ENCODE measurements at regions not wholly inside any gene's neighbourhood (a gene's known extent, or its start where the extent isn't known, plus 50 kb on each side); places are given as distances from the start of the nearest gene placed in this dataset.

DNA sequence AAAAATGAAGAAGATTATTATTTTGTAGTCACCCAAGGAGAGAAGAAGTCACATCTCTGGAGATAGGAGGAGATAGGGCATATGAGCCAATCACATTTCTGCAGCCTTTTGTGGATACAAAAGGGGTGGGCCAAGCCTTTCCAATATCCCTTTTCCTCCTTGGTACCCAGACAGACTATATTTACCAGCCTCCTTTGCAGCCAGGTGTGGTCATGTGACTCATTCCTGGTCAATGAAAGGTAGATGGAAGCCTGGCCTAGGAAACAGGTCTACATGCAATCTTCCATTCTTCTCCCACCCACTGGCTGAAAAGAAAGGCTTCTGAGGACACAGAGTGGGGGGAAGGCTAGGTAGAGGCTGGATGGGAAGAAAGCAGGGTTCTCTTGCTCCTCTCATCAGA is 58.1 kb upstream of the ERG start:
- no peak for DNase-seq (ENCODE audit: low read depth)

DNA sequence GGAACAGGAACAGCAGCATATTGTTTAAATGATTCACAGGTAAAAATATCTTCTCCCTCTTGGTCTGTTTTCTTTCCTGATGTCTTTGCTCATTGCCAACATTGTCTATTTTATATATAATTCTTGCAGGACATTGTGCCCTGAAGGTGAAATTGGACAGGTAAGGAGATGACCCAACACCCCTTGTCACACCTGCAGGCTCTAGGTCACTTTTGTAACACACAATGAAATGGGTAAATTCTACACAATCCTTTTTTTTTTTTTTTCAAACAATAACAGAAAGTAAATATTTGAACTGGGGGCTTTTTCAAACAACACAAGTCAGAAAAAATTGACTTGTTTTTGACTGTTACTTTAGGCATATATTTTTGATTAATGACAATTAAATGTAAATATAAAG is 62.9 kb upstream of the ERG start:
- DNase-seq (ENCODE audit: low read depth) = no peak

DNA sequence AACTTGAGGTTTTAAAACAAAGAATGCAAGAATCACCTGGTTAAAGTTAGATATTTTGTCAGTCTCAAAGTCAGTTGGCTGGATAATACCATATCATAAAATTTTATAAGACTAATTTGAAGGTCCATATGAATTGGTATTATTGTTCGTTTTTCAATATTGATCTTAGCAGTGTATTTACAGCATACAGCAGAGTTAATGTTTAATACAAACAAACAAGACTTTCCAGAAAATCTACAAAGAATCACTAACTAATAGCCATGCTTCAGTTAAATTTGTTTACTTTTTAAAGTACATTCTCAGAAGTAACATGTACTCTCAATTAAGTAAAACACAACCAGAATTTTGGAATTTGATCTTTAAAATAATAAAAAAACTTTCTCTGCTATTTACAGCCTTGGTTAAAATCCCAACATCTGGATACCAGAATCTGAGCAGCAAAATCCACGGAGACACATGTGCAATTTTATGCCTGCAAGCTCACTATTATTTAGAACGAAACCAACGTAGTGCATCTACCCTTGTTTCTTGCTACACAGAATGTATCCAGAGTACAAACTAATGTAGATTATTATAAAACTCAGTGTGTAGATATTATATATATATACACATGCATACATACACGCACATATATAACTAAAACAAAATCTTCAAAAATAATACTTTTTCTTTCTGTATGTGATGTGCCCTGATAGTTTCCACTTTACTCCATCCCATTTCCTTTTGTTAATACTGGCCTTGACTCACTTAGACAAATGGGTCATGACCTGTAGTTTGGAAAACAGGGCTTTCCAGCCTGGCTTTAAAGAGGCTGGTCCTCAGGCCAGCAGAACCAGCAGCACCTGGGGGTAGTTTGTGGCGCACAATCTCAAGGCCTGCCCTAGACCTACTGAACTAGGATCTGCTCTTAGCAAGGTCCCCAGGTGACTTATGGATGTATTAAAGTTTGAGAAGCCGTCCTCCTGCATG is 63.6 kb upstream of the ERG start:
- DNase-seq (ENCODE audit: low read depth) = no peak

DNA sequence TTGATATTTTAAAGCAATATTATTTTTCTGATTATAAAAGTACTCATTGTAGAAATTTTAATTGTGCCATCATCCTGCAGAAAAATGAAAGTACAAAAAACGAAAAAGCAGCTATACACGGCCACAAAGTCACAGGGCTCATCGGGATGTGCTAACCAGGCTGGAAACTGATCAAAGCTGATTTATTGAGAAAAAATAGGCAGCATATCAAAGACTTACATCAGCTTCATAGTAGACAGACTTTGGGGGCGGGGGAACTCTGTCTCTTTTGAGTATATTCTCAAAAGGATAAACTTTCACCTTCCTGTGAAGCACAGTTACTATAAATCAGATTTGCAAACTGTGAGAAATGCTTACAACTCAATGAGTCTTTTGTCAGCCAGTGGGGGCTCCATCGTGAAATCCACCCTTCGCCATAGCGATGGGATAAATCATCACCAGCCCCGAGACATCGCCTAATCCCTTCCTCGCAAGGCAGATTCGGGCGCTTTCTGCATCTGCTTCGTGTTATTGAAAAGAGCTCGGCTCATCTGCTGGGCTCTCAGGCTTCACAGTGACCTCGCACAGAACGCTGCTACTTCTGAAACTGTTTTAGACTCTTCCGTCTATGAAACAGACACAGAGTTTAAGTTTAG is 69.2 kb upstream of the ERG start:
- DNase-seq (ENCODE audit: low read depth) = no peak

DNA sequence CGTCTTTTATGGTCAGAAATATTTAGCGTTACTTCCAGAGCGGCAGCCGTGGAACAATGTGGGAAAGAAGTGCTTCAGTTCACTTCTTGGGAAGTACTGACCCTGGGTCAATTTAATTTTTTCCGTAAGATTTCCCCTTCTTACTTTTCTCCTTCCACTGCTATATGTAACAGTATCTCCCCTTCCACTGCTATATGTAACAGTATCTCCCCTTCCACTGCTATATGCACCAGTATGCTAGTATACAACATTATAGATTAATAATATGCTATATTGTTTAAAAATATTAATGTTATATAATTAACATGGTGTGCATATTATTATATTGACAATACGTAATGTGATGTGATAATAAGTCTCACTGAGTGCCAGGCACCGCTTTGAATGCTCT is 69.7 kb upstream of the ERG start:
- no peak for DNase-seq (ENCODE audit: low read depth)

DNA sequence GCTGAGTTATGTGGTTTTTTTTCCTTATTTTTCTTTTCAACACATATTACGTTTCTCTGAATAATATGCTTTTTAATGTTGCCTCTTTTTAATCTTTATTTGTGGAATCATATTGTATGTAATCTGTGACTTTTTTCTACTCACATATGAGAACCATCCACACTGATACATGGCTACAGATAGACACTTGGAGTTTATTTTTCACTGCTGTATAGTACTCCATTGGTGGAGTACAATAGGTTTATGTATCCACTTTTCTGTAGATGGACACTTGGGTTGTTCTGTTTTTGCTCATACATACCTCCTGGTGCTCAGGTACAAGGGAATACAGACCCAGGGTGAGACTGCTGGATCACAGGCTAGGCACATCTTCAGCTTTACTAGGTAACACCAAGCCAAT is 71.5 kb upstream of the ERG start:
- no peak for DNase-seq (ENCODE audit: low read depth)

DNA sequence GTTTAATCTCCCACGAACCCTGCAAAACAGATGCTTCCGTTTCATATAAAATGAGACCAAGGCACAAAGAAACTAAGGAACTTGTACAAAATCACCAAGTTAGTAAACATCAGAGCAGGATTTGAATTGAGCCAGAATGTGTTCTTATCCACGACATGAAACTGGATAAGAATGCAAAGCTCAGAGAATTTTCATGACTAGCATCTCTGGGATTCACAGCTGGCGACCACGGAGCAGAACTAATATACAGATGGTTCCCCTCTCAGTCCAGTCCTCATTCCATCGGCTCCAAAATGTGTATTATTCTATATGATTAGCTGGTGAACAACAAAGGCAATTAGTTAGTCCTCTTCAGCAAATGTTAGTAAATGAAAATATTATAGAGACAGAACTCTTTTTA is 72.3 kb upstream of the ERG start:
- DNase-seq (ENCODE audit: low read depth) = no peak

DNA sequence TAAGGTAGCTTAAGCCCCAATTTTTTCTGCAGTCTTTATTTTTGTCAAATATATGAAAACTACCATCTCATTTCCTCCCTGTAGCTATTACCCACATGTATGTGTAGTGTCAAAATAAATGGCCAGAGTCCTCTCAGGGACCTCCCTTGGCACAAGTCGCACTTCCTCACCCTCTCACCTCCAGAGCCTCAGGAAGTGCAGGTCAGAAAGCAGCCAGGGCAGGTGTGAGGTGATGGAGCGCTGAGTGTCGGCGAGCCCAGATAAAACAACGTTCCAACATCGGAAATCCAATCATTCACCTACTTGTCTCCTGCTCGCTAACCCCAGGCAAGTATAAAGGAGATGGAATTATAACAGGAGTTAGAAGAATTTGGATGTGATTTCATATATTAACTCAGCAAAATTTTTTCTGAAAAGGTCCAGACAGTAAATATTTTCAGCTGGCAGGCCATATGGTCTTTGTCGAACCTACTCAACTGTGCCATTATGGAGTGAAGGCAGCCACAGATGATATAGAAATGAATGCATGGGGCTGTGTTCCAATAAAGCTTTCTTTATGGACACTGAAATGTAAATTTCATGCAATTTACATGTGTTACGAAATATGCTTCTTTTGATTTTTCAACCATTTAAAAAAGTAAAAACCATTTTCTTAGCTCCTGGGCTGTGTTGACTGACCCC is 76.8 kb upstream of the ERG start:
- DNase-seq (ENCODE audit: low read depth) = no peak

DNA sequence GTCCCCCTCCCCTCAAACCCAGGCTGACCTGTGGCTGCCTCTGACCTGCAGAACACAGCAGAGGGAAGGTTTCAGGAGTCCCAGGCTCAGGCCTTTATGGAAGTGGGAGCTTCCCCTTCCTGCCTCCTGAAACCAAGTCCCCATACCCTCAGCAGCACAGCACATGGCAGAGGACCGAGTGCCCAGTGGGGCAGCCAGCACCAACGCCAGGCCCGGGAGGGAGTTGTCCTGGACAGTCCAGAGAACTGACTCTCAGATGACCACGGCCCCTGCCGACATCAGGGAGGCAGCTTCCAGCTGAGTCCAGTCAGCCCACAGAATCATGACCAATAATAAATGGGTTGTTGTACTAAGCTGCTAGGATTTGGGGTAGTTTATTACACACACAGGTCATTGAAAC is 79.6 kb upstream of the ERG start:
- DNase-seq (ENCODE audit: low read depth) = no peak

DNA sequence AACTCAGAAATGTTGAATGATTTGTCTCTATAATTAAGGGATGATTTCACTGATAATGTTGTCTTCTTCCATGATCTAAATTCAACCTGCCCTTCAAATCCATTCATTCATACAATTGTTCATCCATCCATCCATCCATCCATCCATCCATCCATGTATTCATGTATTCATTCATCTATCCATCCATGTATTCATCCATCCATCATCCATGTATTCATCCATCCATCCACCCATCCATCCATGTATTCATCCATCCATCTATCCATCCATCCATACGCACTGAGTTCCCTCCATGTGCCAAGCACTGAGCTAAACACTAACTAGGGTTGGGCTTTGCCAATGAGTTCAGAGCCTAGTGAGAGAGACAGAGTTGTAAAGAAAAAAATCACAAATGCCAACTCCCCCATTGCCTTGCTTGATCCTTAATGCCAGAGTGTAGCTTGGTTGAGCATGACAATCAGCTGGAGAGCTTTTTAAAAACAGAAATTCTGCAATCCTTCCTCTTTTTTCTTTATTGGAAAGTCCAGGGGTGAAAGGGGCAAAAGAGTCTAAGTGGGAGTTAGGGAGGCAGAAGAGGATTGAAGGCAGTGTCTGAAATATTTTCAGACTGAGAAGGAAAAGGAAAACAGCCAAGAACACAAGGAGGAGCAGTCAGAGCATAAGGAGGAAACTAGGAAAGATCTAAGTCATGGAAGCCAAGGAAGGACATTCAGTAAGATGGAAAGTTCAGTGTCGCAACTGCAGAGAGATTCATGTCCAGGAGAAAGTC is 92.4 kb upstream of the ERG start:
- DNase-seq (ENCODE audit: low read depth) = no peak

DNA sequence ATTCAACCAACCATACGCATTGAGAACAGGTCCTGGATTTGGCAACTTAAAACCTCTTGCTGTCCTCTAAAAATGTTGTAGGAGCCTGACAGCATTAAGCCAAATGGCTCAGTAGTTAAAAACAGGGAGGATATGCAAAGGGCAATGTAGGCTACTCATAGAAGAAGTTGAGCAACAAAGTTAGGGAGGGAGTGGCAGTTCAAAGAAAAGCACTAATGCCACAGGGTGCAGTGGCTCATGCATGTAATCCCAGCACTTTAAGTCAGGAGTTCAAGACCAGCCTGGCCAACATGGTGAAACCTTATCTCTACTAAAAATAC is 92.9 kb upstream of the ERG start:
- DNase-seq (ENCODE audit: low read depth) = no peak

DNA sequence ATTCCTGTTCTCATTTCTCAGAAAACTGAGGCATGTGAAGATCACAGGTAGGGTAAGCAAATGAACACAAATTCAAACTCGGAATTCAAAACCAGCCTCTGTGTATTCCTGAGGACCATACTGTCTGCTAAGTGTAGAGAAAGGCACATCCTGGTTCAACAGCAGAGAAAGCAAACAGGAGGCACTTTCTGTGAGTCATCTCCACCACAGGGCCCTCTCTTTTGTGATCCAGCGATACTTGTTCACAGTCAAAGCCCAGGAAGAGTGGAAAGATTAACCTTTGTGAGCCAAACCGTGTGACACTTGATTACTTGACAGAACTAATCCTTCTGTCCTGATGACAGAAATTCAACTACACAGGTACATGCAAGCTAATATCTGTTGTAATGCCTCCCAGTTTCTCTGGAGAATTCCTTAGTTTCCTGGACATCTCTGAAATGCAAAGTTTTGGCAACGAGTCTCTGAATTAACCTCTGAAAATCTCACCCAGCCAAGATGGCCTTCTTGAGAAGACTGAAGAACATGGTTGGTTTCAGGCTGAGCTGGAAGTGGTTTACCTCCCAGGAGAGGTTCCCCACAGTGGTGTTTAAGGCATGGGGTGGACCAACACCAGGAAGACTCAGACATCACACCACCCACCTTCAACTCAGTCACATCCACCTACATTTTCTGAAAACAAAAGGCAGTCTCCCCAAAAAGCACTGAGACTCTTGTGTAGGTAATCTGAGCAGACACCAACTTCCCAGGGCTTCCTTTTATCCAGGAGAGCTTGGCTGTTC is 98.2 kb upstream of the ERG start:
- DNase-seq (ENCODE audit: low read depth) = no peak

DNA sequence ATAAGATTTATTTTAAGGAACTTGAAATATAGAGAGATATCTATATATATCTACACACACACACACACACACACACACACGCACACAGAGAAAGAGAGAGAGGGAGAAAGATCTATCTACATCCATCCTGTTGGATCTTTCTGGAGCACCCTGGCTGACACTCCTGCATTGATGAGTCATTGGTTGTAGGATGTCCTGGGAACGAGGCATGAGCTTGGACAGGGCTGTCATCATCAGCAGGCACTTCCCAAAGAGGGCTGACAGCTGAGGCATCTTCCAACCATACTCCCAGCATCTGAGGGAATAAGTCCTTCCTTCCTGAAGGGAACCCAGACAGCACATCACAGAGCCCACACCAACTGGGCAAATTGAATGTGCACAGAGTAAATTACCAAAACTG is 99.1 kb upstream of the ERG start:
- DNase-seq (ENCODE audit: low read depth) = no peak

DNA sequence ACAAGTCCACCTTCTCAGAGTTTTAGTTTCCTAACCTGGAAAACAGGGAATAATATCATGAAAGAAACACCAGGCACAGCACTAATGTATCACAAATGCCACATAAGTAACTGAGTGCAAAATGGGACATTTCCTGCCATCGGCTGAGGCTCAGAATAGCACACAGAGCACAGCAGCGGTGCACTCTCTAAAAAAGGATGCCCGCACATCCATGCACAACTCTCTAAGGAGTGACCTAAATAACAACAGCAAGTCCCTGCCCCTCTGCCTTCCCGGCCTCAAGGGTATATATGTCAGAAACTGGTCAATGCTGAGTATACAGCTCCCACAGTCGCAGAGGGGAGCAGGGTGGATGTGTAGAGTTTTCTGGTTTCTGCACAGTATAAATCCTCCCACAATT is 100.1 kb upstream of the ERG start:
- DNase-seq (ENCODE audit: low read depth) = no peak

DNA sequence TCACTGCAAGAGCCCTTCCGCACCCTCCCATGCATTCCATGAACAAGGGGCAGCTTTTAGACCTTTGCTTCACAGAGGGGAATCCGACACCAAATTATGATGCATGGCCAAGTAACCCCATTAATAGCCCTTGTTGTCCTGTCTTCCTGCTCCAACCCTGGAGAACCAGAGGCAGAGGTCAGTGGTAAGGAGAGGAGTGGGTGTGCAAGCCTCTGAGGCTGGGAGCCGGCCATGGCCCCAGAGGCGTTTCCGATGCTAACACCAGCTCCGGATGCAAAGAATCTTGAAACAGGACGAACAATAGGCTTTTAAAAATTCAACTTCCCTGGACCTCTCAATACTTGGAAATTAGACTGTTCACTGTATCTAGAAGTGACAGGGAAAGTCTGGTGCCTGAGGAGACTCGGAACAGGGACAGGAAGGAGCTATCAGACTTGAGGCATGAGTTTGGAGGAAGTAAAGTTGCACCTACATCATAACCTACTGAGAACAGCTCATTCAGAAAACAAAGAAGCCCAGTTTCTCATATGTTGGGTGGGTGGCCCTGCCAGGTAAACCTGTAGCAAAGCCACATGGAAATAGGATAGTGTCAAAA is 101.2 kb upstream of the ERG start:
- DNase-seq (ENCODE audit: low read depth) = no peak

DNA sequence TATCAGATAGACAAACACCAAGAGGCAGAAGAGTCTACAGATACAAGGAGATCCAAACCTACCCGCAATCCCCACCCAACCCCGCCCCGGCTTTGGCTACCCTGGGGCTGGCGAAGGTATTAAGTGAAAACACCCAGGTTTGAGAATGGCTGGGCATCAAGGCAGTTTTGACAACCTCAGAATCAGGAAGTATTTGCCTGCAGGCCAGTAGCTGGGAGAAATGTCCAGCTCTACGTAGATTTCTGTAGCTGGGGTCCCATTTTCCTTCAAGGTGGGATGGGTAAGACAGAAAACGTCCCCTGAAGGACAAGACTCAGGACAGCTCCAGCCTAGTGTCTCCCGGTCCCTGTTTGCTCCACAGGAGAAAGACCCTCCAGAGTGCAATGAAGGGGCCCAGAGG is 101.8 kb upstream of the ERG start:
- no peak for DNase-seq (ENCODE audit: low read depth)

DNA sequence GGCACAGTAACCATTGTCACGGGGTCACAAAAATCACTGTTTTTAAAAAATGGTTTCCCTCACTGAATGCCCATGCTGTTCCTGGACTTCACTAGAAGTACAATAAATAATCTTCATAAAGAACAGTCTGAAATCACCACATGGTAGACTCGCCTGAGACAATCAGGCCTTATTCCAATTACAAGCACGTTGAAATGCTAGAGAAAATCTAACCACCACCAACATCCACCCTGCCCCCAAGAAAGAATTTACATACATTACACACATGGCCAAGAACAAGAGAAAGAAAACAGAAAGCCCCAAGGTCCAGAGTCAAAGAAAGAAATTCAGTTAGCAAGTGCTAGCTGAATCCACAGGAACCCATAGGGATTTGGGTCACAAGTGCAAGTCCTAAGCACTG is 107.0 kb upstream of the ERG start:
- no peak for DNase-seq (ENCODE audit: low read depth)

DNA sequence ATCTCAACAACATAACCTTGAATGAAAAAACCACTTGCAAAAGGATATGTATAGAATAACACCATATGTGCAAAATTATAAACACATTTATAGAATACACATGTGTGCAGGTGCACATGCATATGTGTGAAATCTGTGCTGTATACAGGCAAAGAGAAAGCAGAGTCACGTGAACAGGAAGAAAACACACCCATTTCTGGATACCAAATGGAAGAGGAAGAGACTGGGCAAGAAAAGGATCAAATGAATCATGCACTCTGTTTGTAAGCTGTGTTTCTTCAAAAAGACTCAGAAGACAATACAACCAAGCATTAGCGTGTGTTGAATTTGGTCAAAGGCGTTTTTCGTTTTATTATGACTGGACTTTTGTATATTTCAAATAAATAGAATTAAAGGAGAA is 111.3 kb upstream of the ERG start:
- DNase-seq (ENCODE audit: low read depth) = no peak

DNA sequence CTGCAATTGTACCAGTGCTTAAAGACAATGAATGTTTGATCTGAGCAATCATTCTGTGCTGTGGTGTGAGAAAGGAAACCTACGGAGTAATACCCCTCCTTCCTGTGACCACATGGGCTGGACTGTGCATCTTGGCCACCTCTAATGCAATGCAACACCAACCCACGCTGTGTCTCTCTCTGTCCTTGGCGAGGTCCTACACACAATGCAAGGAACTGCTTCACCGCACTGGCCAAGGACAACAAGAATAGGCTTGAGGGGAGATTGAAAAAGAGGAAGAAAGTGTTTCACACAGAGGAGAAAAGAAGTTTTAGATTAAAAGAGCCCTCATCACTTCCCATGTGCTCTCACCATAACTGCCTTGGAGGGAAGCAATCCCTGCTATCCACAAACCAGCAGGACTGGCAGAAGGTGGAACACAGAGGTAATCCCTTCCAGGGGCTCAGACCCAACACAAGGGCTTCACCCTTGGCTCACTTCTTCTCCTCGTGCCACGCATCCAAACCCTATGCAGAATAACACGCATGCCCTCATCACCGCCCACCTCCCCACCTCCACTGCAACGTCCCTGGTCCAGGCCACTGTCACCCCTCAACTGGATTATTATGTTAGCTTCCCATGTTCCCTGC is 112.5 kb upstream of the ERG start:
- DNase-seq (ENCODE audit: low read depth) = no peak

DNA sequence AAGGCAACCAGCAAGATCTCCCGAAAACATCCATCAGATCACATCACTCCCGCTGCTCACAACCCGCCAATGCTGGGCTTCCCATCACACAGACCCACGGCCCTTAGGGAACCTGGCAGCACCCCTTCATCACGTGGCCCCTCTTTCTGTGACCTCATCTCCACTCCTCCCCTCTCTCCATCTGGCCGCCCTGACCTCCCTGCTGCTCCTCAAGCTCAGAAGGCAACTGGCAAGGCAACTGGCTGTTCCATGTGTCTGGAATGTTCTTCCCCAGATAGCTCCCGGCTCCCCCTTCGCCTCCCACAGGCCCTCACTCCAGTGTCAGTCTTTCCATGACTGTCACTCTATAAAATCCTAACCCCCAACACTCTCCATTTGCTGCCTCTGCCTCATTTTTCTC is 113.0 kb upstream of the ERG start:
- no peak for DNase-seq (ENCODE audit: low read depth)

DNA sequence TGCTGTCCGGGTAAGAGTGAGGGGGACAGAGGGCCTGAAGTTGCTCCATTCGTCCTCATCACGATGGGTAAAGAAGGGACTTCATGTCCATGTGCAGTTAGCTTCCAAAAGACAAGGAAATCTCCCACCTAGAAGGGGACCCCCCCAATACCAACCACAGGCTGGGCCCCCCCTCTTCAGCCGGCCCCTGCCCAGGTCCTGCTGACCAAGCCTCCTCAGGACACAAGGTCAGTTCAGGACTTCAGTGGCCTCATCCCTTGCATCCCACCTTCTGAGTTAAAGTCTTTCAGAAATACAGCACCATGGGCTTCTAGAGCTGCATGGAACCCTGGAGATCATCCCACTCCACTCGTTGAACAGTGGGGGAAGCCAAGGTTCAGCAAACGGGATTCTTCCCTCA is 115.4 kb upstream of the ERG start:
- no peak for DNase-seq (ENCODE audit: low read depth)
